ENCODE measurements at regions not wholly inside any gene's neighbourhood (a gene's known extent, or its start where the extent isn't known, plus 50 kb on each side); places are given as distances from the start of the nearest gene placed in this dataset.

DNA sequence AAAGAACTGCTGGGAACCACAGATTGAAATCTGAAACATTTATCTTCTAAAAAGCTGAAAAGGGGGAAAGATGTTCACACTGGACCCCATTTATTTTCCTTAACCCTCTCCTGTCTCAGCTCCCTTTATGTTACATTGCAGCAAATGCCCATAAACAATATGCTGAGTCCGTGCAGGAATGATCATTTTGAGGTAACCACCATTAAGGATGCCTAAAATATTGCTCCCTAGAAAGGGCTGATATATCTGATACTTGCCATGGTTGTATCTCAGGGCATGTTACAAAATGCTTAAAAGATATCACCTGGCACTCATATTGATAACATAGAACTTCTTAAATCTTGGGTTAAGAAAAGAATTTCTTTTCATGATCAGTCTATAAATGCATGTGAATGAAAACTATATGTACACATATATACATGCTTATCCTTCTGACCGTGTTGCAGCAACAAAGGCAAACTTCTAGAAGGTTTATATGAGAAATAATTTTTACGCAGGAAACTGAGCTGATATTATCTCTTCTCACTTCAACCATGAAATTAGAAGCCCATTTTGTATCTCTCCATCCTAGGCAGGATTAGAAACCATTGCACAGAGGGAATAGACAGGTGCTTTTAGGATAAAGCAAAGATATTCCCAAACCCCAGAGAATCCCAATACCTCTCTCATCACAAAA is 362.7 kb upstream of the SLC30A5 start:
- Histone ChIP-seq H3K9ac (ENCODE audit: low read depth, low read length) (no peak overlapping the region), H3K4me2 (ENCODE audit: insufficient read depth, low read length) (no peak overlapping the region), H3K27ac (ENCODE audit: low read length) (no peak overlapping the region), H3K36me3 (ENCODE audit: insufficient read depth, low read length) (no peaks in the 10 kb centered on the region), H3K4me3 (ENCODE audit: low read depth in 1 of 2, low read length in 2 of 2) (no peak overlapping the region), H3K4me1 (ENCODE audit: insufficient read depth, low read length) (no peaks in the 10 kb centered on the region), H3K9me3 (ENCODE audit: insufficient read depth, low read length, severe bottlenecking) (no peaks in the 10 kb centered on the region), H4K20me1 (ENCODE audit: insufficient read depth, low read length) (no peaks in the 10 kb centered on the region), H3K79me2 (ENCODE audit: insufficient read depth, low read length) (no peaks in the 10 kb centered on the region), H2AFZ (ENCODE audit: low read depth, low read length) (no peak overlapping the region), H3K27me3 (ENCODE audit: insufficient read depth, low read length, poor library complexity) (no peaks in the 10 kb centered on the region)
- DNase-seq (no peak), ATAC-seq (ENCODE audit: insufficient read depth, low read depth) (no peak)
- TF ChIP-seq, protein P1, sequence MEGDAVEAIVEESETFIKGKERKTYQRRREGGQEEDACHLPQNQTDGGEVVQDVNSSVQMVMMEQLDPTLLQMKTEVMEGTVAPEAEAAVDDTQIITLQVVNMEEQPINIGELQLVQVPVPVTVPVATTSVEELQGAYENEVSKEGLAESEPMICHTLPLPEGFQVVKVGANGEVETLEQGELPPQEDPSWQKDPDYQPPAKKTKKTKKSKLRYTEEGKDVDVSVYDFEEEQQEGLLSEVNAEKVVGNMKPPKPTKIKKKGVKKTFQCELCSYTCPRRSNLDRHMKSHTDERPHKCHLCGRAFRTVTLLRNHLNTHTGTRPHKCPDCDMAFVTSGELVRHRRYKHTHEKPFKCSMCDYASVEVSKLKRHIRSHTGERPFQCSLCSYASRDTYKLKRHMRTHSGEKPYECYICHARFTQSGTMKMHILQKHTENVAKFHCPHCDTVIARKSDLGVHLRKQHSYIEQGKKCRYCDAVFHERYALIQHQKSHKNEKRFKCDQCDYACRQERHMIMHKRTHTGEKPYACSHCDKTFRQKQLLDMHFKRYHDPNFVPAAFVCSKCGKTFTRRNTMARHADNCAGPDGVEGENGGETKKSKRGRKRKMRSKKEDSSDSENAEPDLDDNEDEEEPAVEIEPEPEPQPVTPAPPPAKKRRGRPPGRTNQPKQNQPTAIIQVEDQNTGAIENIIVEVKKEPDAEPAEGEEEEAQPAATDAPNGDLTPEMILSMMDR (IDR thresholded peaks at IDR 0.05; ENCODE audit: borderline replicate concordance, extremely low read depth, low read length, poor library complexity, severe bottlenecking): no peak
- TF ChIP-seq EZH2 (IDR thresholded peaks at IDR 0.05; ENCODE audit: borderline replicate concordance, low read depth, low read length, severe bottlenecking): no peak

DNA sequence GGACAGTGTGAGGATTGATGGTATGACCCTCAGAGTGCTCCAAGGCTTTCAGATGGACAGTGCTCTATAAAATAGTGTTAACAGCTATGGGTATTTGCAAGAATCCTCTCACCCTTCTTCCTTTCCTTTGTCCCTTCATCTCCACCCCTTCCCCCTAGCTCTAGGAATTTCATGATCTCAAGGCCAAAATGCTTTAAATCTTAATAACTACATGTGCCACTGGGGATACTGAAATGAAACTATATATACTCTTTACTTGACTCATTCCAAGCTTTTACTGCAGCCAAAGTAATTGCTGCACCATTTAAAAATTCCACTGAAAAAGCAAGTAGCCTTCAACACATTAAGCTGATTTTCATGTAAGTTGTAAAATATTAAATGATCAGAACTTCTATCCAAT is 361.6 kb upstream of the SLC30A5 start:
- ATAC-seq (ENCODE audit: insufficient read depth, low read depth) (no peak), DNase-seq (no peak)
- H3K27me3 ChIP-seq (ENCODE audit: insufficient read depth, low read length, poor library complexity): no peaks in the 10 kb centered on the region
- H2AFZ ChIP-seq (ENCODE audit: low read depth, low read length): no peak overlapping the region
- no peak overlapping the region for H3K4me3 ChIP-seq (ENCODE audit: low read depth in 1 of 2, low read length in 2 of 2)
- no peak overlapping the region for H3K4me2 ChIP-seq (ENCODE audit: insufficient read depth, low read length)
- no peak overlapping the region for H3K27ac ChIP-seq (ENCODE audit: low read length)
- no peak overlapping the region for H3K9ac ChIP-seq (ENCODE audit: low read depth, low read length)
- H3K4me1 ChIP-seq (ENCODE audit: insufficient read depth, low read length): no peaks in the 10 kb centered on the region
- no peaks in the 10 kb centered on the region for H3K79me2 ChIP-seq (ENCODE audit: insufficient read depth, low read length)
- no peaks in the 10 kb centered on the region for H3K9me3 ChIP-seq (ENCODE audit: insufficient read depth, low read length, severe bottlenecking)
- no peak for TF ChIP-seq EZH2 (IDR thresholded peaks at IDR 0.05; ENCODE audit: borderline replicate concordance, low read depth, low read length, severe bottlenecking)
- TF ChIP-seq, protein P1 (IDR thresholded peaks at IDR 0.05; ENCODE audit: borderline replicate concordance, extremely low read depth, low read length, poor library complexity, severe bottlenecking): no peak
- no peaks in the 10 kb centered on the region for H4K20me1 ChIP-seq (ENCODE audit: insufficient read depth, low read length)
- no peaks in the 10 kb centered on the region for H3K36me3 ChIP-seq (ENCODE audit: insufficient read depth, low read length)

DNA sequence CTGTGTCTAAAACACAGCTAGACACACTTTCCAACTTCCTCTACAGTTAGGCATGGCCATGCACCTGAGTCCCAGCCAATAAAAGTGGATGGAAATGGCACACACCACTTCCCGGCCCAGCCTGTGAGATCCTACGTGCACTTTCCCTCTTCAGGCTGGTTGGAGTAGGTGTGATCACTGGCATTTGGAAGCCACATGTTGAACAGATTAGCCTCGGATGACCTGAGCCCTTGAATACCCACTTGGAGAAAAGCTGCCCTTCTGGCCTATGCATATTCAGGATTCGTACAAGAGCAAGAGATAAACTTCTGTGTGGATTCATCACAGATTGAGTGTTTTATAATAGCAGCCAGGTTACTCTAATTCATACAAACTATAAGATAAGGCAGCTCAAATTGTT is 359.0 kb upstream of the SLC30A5 start:
- no peak for TF ChIP-seq EZH2 (IDR thresholded peaks at IDR 0.05; ENCODE audit: borderline replicate concordance, low read depth, low read length, severe bottlenecking)
- TF ChIP-seq, protein P1 (IDR thresholded peaks at IDR 0.05; ENCODE audit: borderline replicate concordance, extremely low read depth, low read length, poor library complexity, severe bottlenecking): no peak
- H3K9ac ChIP-seq (ENCODE audit: low read depth, low read length): no peak overlapping the region
- H3K27ac ChIP-seq (ENCODE audit: low read length): no peak overlapping the region
- no peaks in the 10 kb centered on the region for H3K4me1 ChIP-seq (ENCODE audit: insufficient read depth, low read length)
- no peaks in the 10 kb centered on the region for H3K36me3 ChIP-seq (ENCODE audit: insufficient read depth, low read length)
- DNase-seq (no peak), ATAC-seq (ENCODE audit: insufficient read depth, low read depth) (no peak)
- H3K9me3 ChIP-seq (ENCODE audit: insufficient read depth, low read length, severe bottlenecking): no peaks in the 10 kb centered on the region
- H2AFZ ChIP-seq (ENCODE audit: low read depth, low read length): no peak overlapping the region
- H3K4me3 ChIP-seq (ENCODE audit: low read depth in 1 of 2, low read length in 2 of 2): no peak overlapping the region
- no peaks in the 10 kb centered on the region for H4K20me1 ChIP-seq (ENCODE audit: insufficient read depth, low read length)
- no peaks in the 10 kb centered on the region for H3K79me2 ChIP-seq (ENCODE audit: insufficient read depth, low read length)
- no peaks in the 10 kb centered on the region for H3K27me3 ChIP-seq (ENCODE audit: insufficient read depth, low read length, poor library complexity)
- no peak overlapping the region for H3K4me2 ChIP-seq (ENCODE audit: insufficient read depth, low read length)

Data from DND-41 (cell line).